ENCODE measurements at regions not wholly inside any gene's neighbourhood (a gene's known extent, or its start where the extent isn't known, plus 50 kb on each side); places are given as distances from the start of the nearest gene placed in this dataset.

GRCh38 chr15:69834761-69835160 lies 263.0 kb downstream of the TLE3 start:
- TF ChIP-seq CTCF (IDR thresholded peaks at IDR 0.05) (no peak), POLR2A (IDR thresholded peaks at IDR 0.05) (no peak)
